OCI-LY3 (cell line): ENCODE measurements at regions not wholly inside any gene's neighbourhood (a gene's known extent, or its start where the extent isn't known, plus 50 kb on each side); places are given as distances from the start of the nearest gene placed in this dataset.
"Not testable (repeated sequence)": the region's sequence is repeated elsewhere in the genome, so short reads cannot be mapped to it uniquely, and the experiment has no call there.

ENCODE experiments used
- H2AFZ ChIP-seq: fragments of 200-600, 300-600 bp; shearing (Covaris generic); 2 replicates; pipeline ENCODE4 v1.6.0; 2014; ENCODE audit warnings: antibody characterized with exemption, low read depth, low read length
- H3K27ac ChIP-seq: fragments of 200-600, 300-600 bp; sonication (generic); 2 replicates; pipeline ENCODE4 v1.5.1; 2014; ENCODE audit warnings: mild to moderate bottlenecking, low read length, moderate library complexity, mixed read lengths
- H3K27me3 ChIP-seq: fragments of 200-600, 300-600 bp; sonication (generic); 2 replicates; pipeline ENCODE4 v1.6.1; 2014; ENCODE audit warnings: low read depth, low read length, mixed read lengths
- H3K36me3 ChIP-seq: fragments of 200-600, 300-600 bp; sonication (generic); replicated peaks from 2 replicates; pipeline ENCODE3; 2014; ENCODE audit warnings: low read depth, low read length, mixed read lengths
- H3K4me1 ChIP-seq: fragments of 300-600, 200-600 bp; sonication (generic); 2 replicates; pipeline ENCODE4 v1.6.1; 2014; ENCODE audit warnings: low read length, mixed read lengths
- H3K4me2 ChIP-seq: fragments of 200-600, 300-600 bp; sonication (generic); 2 replicates; pipeline ENCODE4 v1.6.1; 2014; ENCODE audit warnings: low read length, mixed read lengths
- H3K4me3 ChIP-seq: fragments of 300-600, 200-600 bp; sonication (generic); 2 replicates; pipeline ENCODE4 v1.5.1; 2014; ENCODE audit warnings: antibody characterized with exemption, mild to moderate bottlenecking, low read length, moderate library complexity
- H3K79me2 ChIP-seq: fragments of 300-600, 200-600 bp; shearing (Covaris generic); 2 replicates; pipeline ENCODE4 v1.6.1; 2014; ENCODE audit warnings: mild to moderate bottlenecking, low read length, mixed read lengths
- H3K9ac ChIP-seq: fragments of 300-600, 200-600 bp; shearing (Covaris generic); 2 replicates; pipeline ENCODE4 v1.6.0; 2014; ENCODE audit warnings: mild to moderate bottlenecking, low read length, moderate library complexity
- H3K9me3 ChIP-seq: fragments of 200-600, 300-600 bp; shearing (Covaris generic); 2 replicates; pipeline ENCODE4 v1.6.1; 2014; ENCODE audit warnings: low read length, mixed read lengths; ENCODE audit not compliant: insufficient read depth
- H4K20me1 ChIP-seq: fragments of 200-600, 300-600 bp; sonication (generic); 2 replicates; pipeline ENCODE4 v1.6.1; 2016; ENCODE audit warnings: low read length, mixed read lengths; ENCODE audit not compliant: insufficient read depth
- CTCF ChIP-seq: fragments of 200-600, 300-600 bp; sonication (generic); IDR thresholded peaks from 2 replicates; pipeline ENCODE4 v1.5.1; 2014; ENCODE audit warnings: antibody characterized with exemption, low read length, low read depth
- EZH2phosphoT487 ChIP-seq: fragments of 200-600 bp; shearing (Covaris generic); IDR thresholded peaks from 2 replicates; pipeline ENCODE4 v1.6.1; 2018; ENCODE audit warnings: antibody characterized with exemption, mixed run types, low read depth

- Histone ChIP-seq H3K27ac (no peak overlapping the region), H3K9ac (no peak overlapping the region), H4K20me1 (peaks cover 15% of the 10 kb centered on the region), H3K4me2 (no peak overlapping the region), H3K9me3 (no peaks in the 10 kb centered on the region), H3K79me2 (no peaks in the 10 kb centered on the region), H2AFZ (no peak overlapping the region), H3K27me3 (peaks cover 75% of the 10 kb centered on the region), H3K4me3 (no peak overlapping the region), H3K4me1 (peaks cover 19% of the 10 kb centered on the region), H3K36me3 (no peaks in the 10 kb centered on the region)
- TF ChIP-seq EZH2phosphoT487 (no peak), CTCF (no peak)
These were observed 279.7 kb downstream of the SPRY1 start for GRCh38 chr4:123676071-123676889.

DNA sequence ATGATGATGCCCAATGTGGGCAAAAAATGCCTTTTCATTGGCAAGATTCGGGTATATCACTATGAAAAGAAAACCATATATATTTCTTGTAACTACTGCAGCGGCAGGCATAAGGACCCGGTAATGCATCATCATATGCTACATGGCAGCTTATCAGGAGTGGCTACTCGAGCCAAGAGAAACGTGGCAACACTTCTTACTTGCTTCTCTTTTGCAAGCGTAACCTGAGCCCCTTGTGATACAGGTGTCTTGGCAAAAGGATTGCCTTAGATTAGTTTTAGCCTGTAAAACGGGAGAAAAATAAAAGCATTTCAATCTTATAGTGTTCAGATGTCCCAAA, 280.3 kb downstream of the SPRY1 start:
- no peak overlapping the region for H3K4me3 ChIP-seq
- H3K9me3 ChIP-seq = no peaks in the 10 kb centered on the region
- H3K9ac ChIP-seq = no peak overlapping the region
- H3K79me2 ChIP-seq = no peaks in the 10 kb centered on the region
- no peak for TF ChIP-seq EZH2phosphoT487
- TF ChIP-seq CTCF = no peak
- H3K27me3 ChIP-seq = peaks cover 69% of the 10 kb centered on the region
- H3K4me2 ChIP-seq = no peak overlapping the region
- H3K36me3 ChIP-seq = no peaks in the 10 kb centered on the region
- no peak overlapping the region for H3K27ac ChIP-seq
- peaks cover 15% of the 10 kb centered on the region for H4K20me1 ChIP-seq
- no peak overlapping the region for H2AFZ ChIP-seq
- H3K4me1 ChIP-seq = peaks cover 13% of the 10 kb centered on the region

- Histone ChIP-seq H3K9me3 (no peaks in the 10 kb centered on the region), H4K20me1 (no peaks in the 10 kb centered on the region), H3K4me3 (no peak overlapping the region), H3K4me2 (no peak overlapping the region), H3K79me2 (no peaks in the 10 kb centered on the region), H3K27me3 (peaks cover 18% of the 10 kb centered on the region), H3K27ac (no peak overlapping the region), H2AFZ (no peak overlapping the region), H3K9ac (no peak overlapping the region), H3K36me3 (no peaks in the 10 kb centered on the region), H3K4me1 (no peaks in the 10 kb centered on the region)
- TF ChIP-seq EZH2phosphoT487 (no peak), CTCF (no peak)
These were observed 286.3 kb downstream of the SPRY1 start for GRCh38 chr4:123682931-123683330.

DNA sequence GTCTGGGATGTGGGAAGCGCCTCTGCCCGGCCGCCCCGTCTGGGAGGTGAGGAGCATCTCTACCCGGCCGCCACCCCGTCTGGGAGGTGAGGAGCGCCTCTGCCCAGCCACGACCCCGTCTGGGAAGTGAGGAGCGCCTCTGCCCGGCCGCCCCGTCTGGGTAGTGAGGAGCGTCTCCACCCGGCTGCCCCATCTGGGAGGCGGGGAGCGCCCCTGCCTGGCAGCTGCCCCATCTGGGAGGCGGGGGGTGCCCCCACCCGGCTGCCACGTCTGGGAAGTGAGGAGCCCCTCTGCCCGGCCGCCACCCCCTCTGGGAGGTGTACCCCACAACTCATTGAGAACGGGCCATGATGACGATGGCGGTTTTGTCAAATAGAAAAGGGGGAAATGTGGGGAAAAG, 288.3 kb downstream of the SPRY1 start:
- H3K36me3 ChIP-seq, H2AFZ ChIP-seq, H3K9me3 ChIP-seq, H3K4me1 ChIP-seq, H3K9ac ChIP-seq, H3K79me2 ChIP-seq, H3K27ac ChIP-seq, H4K20me1 ChIP-seq, H3K4me2 ChIP-seq, H3K4me3 ChIP-seq, H3K27me3 ChIP-seq: not testable (repeated sequence)

DNA sequence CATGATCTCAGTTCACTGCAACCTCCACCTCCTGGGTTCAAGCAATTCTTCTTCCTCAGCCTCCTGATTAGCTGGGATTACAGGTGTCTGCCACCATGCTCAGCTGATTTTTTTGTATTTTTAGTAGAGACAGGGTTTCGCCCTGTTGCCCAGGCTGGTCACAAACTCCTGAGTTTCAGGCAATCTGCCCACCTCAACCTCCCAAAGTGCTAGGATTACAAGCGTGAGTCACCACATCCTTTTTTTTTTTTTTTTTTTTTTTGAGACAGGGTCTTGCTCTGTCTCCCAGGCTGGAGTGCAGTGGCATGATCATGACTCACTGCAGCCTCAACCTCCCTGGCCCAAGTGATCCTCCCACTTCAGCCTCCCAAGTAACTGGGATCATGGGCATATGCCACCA, 298.9 kb downstream of the SPRY1 start:
- H3K4me2 ChIP-seq, H3K9me3 ChIP-seq, H3K9ac ChIP-seq, H3K36me3 ChIP-seq, H2AFZ ChIP-seq, H3K27ac ChIP-seq, H3K79me2 ChIP-seq, H3K4me3 ChIP-seq, H3K4me1 ChIP-seq, H4K20me1 ChIP-seq, H3K27me3 ChIP-seq: not testable (repeated sequence)
